HG02588 (cell line): ENCODE measurements at regions not wholly inside any gene's neighbourhood (a gene's known extent, or its start where the extent isn't known, plus 50 kb on each side); places are given as distances from the start of the nearest gene placed in this dataset.

ENCODE experiments used
- ATAC-seq: cut with Tn5 transposase; IDR thresholded peaks from one replicate; pipeline ENCODE4 v1.9.1; 2021; ENCODE audit warnings: mild to moderate bottlenecking, moderate library complexity; ENCODE audit not compliant: unreplicated experiment

DNA sequence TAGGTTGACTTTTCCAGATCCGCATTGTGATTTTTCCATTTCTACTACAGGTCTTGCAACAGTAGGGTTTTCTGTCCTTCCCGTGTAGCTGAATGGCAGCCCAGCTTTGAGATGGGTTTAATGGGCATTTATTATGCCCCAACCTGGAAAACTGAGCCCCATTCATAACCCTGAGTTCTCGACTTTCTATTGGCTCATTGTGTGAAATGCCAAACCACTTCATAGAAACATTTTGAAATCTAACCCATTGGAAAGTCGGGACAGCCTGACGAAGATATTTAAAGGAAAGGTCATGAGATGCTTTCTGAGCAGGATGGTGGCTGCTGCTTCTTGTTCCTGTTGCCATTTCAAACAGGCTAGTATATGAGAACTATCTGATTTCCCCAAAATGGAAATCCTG is 203.5 kb downstream of the ZFP36L2 start:
- no peak for ATAC-seq

DNA sequence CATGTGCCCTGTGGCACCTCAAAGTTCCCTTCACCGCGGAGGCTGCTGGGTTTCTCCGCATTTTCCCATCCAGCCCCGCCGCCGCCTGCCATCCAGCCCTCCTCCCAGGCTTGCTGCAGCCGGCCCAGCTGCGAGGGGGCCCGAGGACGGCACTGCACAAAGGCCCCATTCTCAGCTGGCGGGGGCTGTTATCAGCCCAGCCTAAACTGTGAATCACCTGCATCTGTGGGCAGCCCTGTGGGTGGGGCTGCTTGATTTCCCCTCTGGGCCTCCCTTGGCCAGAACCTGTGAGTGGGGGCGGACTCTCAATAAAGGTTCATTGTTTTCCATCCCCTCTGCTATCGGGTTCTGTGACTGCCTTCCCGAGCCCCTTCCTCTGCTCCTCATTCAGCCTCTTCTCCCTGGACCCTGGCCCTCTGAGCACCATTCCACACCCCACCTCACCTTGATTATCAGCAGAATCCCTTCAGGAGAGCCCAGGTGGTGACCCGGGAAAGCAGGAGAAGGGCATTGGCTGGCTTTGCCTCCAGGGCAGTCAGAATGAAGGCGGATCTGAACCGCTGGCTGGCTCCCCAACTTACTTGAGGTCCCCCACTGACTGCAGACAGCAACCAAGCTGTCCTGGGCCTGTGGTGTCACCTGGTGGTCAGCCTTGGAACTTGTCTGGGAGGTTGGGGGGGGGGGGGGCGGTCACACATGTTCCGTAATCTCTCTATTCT is 204.5 kb downstream of the ZFP36L2 start:
- ATAC-seq = no peak

DNA sequence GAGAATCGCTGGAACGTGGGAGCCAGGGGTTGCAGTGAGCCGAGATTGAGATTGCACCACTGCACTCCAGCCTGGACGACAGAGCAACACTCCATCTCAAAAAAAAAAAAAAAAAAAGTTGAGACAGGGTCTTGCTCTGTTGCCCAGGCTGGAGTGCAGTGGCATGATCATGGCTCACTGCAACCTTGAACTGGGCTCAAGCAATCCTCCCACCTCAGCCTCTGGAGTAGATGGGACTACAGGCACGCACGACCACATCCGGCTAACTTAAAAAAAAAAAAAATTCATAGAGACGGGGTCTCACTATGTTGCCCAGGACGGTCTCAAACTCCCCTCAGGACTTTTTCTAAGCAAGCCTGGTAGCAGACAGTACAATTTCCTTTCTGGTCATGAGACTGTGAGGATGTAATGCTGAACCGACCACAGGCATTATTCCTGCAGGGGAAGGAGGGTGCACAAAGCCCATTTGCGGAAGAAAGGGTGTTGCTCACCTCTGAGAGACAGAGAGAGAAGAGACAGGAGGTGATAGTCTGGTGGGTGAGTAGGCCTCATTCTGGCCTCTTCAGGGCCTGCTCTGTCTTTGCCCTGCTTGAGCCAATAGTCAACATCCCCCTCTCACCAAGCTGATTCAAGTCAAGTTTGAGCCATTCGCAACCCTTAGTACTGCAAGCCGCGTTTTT is 205.3 kb downstream of the ZFP36L2 start:
- no peak for ATAC-seq

DNA sequence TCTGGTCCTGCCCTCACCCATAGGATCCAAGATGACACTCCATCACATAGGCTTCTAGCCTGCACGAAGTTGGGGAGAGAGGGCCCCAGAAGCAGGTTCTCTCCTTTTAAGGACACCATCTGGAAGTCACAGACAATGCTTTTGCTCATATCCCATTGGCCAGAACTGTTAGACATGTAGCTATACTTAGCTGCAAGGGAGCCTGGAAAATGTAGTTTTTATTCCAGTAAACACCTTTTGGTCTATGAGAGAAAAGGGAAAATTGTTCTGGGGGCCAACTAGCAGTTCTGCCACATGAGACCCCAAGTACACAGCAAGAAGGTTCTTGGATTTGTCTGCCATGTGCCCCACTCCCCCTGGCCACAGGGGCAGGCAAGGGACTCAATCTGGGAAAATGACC is 206.1 kb downstream of the ZFP36L2 start:
- no peak for ATAC-seq

DNA sequence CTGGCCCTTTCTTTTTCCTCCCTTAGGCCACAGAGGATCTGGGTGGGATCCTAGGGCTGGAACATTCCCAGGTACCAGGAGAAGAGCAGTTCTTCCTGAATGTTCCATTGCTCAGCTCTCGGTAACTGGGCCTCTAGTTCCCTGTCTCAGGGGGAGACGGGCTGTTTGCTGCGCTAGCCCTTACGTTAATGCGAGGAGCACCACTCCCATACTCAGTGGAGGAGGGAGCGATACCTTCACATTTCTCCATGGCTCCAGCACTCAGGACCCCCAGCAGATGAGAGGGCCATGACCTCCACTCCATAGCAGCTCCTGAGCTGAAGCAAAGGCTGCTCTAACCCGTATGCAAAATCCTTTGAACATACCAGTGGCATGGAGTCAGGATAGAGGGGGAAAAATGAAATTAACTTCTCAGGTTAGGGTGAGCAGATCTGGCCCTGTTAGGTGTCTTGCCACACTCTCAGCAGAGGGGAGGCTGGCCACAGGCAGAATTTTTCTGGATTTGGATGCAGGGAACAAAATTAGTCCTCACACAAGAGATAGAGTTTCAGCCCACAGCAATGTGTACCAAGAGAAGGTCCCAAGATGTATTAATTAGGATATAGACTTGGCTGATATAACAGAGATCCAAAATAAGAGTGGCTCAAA is 206.7 kb downstream of the ZFP36L2 start:
- ATAC-seq = no peak

DNA sequence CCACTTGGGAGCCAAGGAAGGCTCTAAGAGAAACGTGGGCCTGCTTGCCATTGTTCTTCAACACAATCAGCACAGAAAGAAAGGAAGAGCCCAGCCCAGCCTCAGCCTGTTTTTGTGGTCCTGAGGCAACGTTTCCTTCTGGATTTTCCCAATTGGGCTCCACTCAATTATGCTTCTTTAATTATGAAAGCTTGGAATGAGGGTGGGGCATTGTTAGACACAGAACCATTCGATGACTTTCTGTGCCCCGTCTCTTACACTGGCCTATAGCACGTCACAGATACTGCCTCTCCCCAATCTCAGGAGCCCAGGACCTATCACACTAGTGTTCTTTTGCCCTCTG is 207.4 kb downstream of the ZFP36L2 start:
- ATAC-seq = no peak

DNA sequence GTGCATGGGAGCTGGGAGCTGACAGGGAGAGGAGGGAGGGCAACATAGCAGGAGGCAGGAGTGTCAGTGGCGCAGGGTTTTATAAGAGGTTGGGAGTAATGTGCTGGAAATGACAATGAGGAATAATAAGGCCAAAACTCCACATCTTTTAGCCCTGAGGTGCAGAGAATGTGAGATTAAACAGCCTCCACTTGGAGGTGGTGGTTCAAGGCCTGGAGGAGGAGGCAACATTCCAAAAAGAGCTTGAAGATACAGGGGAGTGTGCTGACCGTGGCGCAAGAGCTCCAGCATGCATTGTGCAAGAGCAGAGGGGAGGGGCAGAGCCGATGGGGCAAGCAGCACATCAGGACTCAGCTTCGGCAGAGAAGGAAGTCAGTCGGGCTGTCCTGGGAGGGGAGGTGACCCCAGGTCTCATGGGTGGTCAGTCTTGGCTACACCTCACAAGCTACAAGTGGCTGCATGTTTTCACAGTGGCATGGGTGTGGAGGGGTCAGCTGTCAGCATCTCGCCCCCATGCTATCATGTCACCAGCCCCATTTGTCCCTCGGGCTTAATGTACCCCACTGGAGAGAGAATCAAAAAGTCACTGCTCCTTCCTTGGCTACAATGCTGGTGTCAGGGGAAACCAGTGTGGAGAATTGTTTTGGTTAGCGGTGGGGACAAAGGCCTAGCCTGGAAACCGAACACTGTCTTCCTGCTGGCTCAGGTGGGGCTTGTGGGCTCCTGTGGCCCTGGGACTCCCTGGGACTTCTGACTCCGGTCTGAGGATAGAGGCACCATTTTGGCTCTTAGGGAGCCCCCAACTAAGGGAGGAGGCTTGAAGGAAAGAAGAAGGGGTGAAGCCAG is 208.0 kb downstream of the ZFP36L2 start:
- no peak for ATAC-seq

DNA sequence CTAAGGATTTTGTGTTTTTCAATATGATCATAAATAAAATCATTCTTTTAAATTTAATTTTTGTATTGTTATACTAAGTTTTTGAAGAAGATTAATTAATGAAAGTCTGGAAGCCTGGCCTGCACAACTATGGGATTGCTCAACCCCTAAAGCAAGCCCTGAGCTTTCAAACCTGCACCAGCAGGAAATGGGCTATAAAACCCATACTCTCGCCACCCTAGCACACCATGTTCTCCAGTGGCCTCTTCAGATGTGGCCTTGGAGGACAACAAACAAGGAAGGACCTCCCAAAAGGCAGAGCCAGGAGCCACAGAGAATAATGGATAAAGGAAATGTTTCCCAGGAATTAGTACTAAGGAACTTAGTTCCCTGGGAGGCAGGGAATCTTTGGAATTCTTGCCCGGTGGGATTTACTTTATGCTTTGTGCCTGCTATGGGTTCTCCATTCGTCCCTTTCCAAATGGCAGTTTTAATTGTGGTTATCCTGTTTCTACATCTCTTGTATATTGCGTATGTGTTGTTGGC is 212.5 kb downstream of the ZFP36L2 start:
- ATAC-seq = no peak

DNA sequence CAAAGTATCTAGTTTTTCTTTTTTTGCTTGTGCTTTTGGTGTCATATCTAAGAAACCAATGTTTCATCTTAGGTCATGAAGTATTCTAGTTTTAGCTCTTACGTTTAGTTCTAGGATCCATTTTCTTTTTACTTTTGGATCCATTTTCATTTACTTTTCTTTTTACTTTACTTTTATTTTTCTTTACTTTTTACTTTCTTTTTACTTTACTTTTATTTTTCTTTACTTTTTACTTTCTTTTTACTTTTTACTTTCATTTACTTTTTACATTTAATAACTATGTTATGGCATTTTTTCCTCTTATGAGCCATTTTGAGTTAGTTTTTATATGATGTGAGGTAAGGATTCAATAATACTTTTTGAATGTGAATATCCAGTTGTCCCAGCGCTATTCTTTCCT is 213.4 kb downstream of the ZFP36L2 start:
- ATAC-seq = no peak

DNA sequence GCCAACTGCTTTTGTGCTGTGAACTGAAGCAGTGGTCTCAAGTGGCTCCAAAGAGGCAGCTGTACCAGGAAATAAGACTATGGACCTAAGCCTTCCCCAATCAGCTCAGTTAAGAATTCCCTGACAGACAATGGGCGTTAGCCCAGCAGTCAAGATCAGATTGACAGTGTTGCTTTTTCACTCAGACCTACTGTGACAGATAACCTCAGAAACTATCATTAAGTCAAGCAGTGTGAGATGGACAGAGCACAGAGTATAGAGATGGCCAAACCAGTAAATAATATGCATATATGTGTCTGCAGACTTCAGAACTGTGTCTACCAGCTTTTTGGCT is 215.3 kb downstream of the ZFP36L2 start:
- no peak for ATAC-seq

DNA sequence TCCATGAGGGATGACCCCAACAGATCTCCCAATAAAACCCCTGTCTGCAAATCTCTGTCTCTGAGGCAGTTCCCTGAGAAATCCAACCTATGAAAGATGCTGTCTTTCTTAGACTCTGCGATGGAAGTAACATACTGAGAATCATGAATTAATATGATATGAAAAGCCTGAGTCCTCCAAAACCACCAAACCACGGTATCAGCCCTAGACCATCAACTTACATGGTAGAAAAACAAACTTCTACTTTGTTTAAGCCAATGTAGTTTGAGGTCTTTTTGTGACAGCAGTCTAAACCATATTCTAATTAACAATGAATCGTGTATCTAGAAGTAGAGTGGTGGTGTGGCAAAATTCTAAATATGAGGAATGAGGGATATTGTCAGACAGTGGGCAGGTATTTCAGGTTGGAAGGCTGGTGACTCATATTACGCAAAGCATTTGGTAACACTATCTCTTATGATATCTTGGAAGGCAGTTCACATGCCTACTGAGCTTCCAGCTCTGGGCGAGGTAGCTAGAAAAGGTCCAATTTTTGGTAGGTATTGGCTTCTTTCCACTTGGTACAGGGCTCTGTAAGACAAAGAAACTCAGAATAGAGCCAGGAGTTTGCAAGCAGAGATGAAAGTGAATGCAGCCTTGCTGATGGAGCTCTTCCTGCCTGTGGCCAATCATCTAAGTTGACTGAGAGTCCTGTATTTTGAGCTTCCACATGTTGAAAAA is 215.8 kb downstream of the ZFP36L2 start:
- no peak for ATAC-seq

DNA sequence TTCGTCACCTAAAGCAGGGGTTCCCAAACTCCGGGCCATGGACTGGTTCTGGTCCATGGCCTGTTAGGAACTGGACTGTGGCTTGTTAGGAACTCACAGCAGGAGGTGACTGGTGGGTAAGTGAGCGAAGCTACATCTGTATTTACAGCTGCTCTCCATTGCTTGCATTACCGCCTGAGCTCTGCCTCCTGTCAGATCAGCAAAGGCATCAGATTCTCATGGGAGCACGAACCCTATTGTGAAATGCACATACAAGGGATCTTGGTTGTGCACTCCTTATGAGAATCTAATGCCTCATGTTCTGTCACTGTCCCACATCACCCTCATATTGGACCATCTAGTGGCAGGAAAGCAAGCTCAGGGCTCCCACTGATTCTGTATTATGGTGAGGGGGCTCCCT is 217.0 kb downstream of the ZFP36L2 start:
- ATAC-seq = no peak

DNA sequence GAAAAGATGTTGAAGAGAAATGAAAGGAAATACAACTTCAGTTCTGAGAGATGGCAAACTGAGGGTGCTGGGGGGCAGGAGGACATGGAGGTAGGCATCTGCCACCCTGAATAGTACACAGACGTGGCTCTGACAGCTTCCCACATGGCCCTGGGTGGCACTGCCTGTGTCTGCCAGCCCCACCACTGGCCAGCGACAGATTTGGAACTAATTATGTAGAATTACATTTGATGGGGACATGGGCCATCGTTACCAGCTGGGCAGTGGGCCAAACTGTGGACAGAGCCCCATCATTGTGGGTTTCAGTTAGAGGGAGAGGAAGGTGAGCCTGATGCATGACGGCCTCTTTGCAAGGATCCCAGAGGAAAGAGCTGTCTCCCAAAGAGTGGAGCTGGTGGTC is 216.0 kb upstream of the HAAO start:
- no peak for ATAC-seq

DNA sequence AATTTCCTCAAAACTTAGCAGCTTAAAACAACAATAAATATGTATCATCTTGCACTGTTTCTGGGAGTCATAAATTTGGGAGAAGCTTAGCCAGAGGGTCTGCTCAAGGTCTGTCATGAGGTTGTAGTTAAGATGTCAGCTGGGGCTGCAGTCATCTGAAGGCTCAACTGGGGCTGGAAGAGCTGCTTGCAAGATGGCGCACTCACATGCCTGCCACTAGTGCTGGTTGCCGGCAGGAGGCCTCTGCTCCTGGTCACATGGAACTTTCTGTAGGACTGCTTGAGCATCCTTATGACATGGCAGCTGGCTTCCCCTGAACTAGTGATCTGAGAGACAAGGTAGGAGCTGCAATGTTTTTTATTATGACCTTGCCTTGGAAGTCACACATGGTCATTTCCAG is 215.5 kb upstream of the HAAO start:
- ATAC-seq = no peak

DNA sequence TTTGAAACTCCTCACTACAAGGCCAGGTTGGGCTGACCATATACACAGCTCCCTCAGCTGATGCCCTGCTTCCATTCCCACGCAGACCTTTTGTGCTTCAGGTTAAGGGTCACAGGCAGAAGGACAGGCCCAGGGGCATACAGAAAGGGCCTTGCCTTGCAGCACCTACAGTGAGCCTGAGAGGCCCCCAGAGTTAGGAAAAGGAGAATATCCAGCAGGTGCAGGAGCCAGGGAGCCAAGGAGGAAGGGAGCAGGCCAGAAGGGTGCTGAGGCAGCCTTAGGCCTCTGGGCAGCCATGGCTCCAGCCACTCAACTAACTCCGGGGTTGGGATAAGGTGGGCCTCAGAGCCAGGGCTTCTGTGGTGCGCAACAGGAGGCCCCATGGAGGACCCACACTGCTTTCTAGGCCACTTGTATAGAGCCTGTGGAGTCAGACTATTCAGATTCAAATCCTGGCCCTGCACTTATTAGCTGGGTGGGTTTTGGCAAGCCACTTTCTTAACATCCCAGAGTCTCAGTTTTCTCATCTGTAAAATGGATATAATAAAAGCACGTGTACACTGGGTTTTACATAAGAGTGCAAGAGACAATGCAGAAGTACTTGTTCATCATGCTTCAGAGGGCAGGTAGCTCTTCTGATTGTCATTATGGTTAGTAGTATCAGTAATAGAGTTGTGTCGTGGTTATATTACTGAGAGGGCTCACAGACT is 214.6 kb upstream of the HAAO start:
- ATAC-seq = no peak

DNA sequence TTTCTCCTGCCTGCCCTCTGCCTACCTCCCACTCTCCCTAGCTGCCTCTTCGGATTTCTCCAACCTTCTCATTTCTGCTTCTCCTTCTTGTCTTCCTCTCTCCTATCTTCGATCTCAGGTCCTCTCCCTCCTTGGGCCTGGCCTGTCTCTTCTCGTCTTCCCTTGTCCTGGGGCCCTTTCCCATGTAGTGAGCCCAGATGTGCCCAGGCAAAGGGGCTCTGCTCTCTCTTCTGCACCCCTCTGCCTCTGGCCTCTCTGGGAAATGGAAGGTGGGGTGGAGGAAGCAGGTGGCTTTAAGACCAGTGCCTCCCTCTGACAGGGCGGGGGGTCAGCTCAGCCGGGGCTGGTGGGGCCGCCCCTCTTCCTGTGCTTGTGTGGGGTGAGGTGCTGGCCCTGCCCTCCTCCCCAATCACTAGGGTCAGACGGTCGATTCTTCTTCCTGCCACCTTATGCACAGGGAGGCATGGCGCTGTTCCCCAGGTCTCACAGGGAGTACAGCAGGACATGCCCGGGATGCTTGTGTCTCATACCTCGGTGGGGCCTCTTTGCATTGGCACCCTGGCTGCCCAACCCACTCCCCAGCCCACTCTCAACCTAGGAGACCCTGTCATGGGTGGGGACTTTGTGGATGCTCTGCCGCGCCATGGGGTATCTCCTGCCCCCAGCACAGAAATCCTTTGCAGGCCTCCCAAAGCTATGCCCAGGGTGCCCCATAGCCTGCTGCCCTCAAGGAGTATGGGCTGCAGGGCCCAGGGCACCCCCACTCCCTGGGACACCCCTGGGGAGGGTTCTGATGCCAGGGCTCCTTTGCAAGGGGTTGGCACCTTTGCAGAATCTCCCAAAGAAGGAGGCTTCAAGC is 213.8 kb upstream of the HAAO start:
- no peak for ATAC-seq

DNA sequence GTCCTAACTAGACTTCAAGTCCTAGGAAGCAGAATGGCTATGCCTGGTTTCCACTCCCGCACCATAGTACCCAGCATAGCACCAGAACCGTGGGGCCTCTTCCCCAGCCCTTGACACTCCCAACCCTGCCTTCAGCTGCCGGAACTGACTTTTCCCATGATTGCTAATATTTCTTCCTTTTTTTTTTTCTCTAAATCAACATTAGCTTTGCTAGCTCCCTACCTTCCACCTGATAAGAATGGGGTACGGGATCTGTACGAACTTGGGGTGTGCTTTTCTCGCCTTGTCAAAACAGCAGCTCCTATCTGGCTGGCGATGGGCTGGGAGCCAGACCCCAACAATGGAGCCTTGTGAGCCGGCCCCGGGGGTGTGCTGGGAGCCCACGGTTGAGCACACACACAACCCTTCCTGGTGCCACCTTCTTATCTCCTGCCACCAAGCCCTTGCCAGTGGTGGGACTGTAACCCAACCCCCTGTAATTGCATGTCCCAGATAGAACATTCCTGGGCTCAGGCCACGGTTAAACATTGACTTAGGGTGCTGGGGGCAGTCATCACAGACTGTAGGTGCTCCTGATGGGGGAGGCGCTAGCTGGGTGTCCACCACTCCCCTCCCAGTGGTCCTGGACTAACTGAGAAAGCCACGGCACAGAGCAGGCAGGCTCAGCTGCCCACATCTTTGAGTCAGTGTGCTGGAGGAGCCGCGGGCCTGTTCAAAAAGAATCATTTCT is 213.0 kb upstream of the HAAO start:
- ATAC-seq = no peak

DNA sequence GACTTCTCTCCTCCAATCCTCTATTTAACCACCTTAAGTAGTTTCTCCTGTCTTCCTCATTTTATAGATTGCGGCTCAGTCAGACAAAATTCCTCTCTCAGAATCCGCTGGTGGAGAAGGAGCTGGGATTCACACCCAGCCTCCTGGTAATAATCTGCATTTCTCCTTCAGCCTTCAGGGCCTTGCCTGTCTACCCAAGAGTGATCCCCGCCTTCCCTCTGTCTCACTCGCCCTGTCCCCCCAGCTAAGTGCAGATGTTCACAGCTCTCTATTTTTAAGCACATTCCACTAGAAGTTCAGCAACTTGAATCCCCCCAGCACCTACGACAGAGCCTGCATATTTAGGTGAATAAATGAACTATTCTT is 212.5 kb upstream of the HAAO start:
- no peak for ATAC-seq
